SK-N-SH treated with all-trans-retinoic acid at 6 μM for 48 hours (cell line): ENCODE measurements at regions not wholly inside any gene's neighbourhood (a gene's known extent, or its start where the extent isn't known, plus 50 kb on each side); places are given as distances from the start of the nearest gene placed in this dataset.

ENCODE experiments used
- CSDC2 ChIP-seq: fragments of 250-450 bp; sonication (Bioruptor Pico); IDR thresholded peaks from 2 replicates; pipeline ENCODE4 v1.5.0; 2020; ENCODE audit warnings: mild to moderate bottlenecking, moderate library complexity
- ISL1 ChIP-seq: fragments of 250-450 bp; sonication (Bioruptor Pico); IDR thresholded peaks from 2 replicates; pipeline ENCODE4 v2.1.2; 2022; ENCODE audit warnings: mild to moderate bottlenecking, moderate library complexity
- OSR1 ChIP-seq: fragments of 250-450 bp; sonication (Bioruptor Pico); IDR thresholded peaks from 2 replicates; pipeline ENCODE4 v1.8.0; 2022; ENCODE audit warnings: moderate library complexity, mild to moderate bottlenecking, inconsistent platforms
- PATZ1 ChIP-seq: fragments of 250-450 bp; sonication (Bioruptor Pico); IDR thresholded peaks from 2 replicates; pipeline ENCODE4 v1.8.0; 2020; ENCODE audit warnings: mild to moderate bottlenecking, moderate library complexity, borderline replicate concordance
- POU6F1 ChIP-seq: fragments of 250-450 bp; sonication (Bioruptor Pico); IDR thresholded peaks from 2 replicates; pipeline ENCODE4 v1.8.0; 2021; ENCODE audit warnings: low read depth, mild to moderate bottlenecking, moderate library complexity, borderline replicate concordance
- PPARA ChIP-seq: fragments of 250-450 bp; sonication (Bioruptor Pico); IDR thresholded peaks from 2 replicates; pipeline ENCODE4 v1.5.0; 2020; ENCODE audit warnings: mild to moderate bottlenecking, borderline replicate concordance
- SNAI2 ChIP-seq: fragments of 250-450 bp; sonication (Bioruptor Pico); IDR thresholded peaks from 2 replicates; pipeline ENCODE4 v1.5.0; 2020; ENCODE audit warnings: mild to moderate bottlenecking, moderate library complexity
- TOX ChIP-seq: fragments of 250-450 bp; sonication (Bioruptor Pico); IDR thresholded peaks from 2 replicates; pipeline ENCODE4 v1.8.0; 2021; ENCODE audit warnings: mild to moderate bottlenecking, moderate library complexity, borderline replicate concordance
- ZFP3 ChIP-seq: fragments of 250-450 bp; sonication (Bioruptor Pico); IDR thresholded peaks from 2 replicates; pipeline ENCODE4 v1.5.0; 2020; ENCODE audit warnings: mild to moderate bottlenecking, moderate library complexity
- ZFP30 ChIP-seq: fragments of 450-650 bp; formaldehyde crosslinking; IDR thresholded peaks from 2 replicates; pipeline ENCODE4 v1.5.0; 2022; ENCODE audit warnings: mild to moderate bottlenecking, moderate library complexity
- ZNF70 ChIP-seq: fragments of 450-650 bp; formaldehyde crosslinking; IDR thresholded peaks from 2 replicates; pipeline ENCODE4 v1.5.0; 2020; ENCODE audit warnings: mild to moderate bottlenecking, moderate library complexity

- TF ChIP-seq ZNF70 (no peak), CSDC2 (CRISPR knock-in tag) (no peak), POU6F1 (CRISPR knock-in tag) (no peak), TOX (CRISPR knock-in tag) (no peak), SNAI2 (no peak), OSR1 (CRISPR knock-in tag) (no peak), PPARA (CRISPR knock-in tag) (no peak), ZFP30 (CRISPR knock-in tag) (no peak), ISL1 (CRISPR knock-in tag) (no peak), ZFP3 (CRISPR knock-in tag) (no peak), PATZ1 (CRISPR knock-in tag) (no peak)
Observed at GRCh38 chr1:148367596-148367995, 115.5 kb downstream of the PPIAL4G start.
